GM18520 (cell line): ENCODE measurements at regions not wholly inside any gene's neighbourhood (a gene's known extent, or its start where the extent isn't known, plus 50 kb on each side); places are given as distances from the start of the nearest gene placed in this dataset.
"Not testable (repeated sequence)": the region's sequence is repeated elsewhere in the genome, so short reads cannot be mapped to it uniquely, and the experiment has no call there.

Experiments
- ATAC-seq: cut with Tn5 transposase; IDR thresholded peaks from one replicate; pipeline ENCODE4 v1.9.1; 2021; ENCODE audit not compliant: unreplicated experiment

DNA sequence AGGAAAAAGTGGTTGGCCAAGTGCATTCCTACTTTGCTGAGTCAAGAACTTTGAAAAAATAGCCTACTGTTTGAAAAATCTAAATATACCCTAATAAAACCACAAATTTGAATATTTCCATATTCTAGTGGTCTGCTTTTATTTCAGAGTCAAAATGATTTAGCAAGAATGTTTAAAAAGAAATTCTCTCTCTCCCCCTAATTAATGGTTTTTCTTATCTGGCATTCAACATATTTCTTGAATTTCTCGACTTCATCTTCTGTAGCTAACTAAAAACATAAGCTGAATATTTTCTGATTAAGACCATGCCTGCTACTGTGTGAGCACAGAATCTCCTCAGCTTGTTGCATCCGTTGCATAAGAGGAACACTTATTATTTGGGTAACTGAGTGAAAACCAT is 563.5 kb upstream of the TBL1XR1 start:
- no peak for ATAC-seq

DNA sequence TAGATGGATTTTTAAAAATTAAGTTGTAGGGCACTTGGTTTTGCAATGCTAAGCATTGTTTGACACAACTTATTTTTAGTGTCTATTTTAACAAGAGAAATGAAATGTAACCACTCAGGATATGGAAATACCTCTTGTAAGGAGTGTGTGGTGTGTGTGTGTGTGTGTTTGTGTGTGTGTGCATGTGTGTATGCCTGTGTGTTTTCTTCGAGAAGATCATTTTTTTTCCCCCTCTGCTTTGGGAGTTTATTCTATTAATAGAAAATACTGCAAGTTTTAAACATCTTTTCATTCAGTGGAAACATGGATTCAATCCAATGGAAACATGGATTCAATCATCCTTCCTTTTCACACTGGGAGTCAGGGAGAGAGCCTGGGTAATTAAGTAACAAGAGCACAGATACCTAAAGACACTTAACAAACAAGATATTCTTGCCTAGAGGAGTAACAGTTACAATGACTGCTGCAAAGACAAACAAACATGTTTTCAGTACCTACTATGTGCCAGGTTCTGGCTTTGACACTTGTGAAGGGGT is 567.2 kb upstream of the TBL1XR1 start:
- ATAC-seq = no peak

GRCh38 chr3:177764933-177765332 is 567.7 kb upstream of the TBL1XR1 start:
- ATAC-seq = no peak

- no peak for ATAC-seq
Measured at GRCh38 chr3:177770383-177771230, 573.3 kb upstream of the TBL1XR1 start.

DNA sequence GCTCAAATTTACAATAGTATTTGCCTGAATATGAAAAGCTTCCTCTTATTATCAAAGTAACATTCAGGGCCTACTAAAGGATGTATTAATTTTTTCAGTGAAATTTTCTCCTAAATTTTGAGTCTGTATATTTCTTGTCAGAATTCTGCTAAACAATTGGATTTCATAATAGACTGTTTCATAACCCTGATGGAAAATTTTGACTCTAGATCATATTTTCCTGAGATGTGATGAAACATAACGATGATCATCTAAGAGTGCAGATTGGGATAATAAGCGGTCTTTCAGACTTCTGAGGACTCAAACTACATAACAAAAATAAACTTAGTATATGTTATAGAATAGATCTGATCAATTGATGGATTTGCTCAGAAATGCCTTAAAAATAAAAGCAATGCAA is 574.5 kb upstream of the TBL1XR1 start:
- ATAC-seq = no peak

- no peak for ATAC-seq
Measured at GRCh38 chr3:177772908-177773557, 575.8 kb upstream of the TBL1XR1 start.

- no peak for ATAC-seq
Measured at GRCh38 chr3:177773717-177774116, 576.4 kb upstream of the TBL1XR1 start.

GRCh38 chr3:177776661-177777101 is 579.4 kb upstream of the TBL1XR1 start:
- no peak for ATAC-seq

DNA sequence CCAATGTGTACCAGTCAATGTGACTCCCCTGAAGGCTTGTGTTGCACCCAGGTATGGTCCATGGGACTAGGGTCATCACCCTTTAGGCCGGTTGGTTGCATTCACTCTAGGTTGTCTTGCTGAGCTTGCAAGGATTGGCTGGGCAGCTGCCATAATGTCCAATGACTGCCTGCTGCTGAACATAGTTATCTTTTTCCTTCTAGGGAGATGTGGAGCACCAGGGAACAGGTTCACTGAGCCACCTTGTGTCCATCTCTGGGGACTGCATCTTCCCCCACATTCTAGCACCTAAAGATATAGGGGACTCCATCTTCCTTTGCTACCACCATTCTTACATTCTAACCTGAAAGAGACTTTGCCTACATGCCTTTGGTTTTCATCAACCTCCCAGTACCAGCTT is 580.4 kb upstream of the TBL1XR1 start:
- ATAC-seq = peak; percentile 81

DNA sequence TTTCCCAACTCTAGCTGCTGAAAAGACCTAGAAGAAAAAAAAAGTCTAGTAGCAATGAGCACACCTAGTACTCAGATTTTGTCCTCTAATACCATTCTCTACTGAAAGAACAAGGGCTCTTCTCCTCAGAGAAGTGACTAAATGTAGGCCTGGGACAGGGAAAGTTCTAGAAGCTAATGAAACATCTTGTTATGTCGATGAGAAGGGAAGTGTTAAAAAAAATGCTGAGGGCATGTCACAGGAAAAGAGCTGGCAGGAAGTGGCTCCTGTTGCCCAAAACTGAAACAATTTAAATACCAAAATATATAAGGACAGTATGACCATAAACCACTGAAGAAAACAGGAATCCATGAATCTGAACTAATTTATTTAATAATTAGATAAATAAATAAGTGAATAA is 581.4 kb upstream of the TBL1XR1 start:
- no peak for ATAC-seq

DNA sequence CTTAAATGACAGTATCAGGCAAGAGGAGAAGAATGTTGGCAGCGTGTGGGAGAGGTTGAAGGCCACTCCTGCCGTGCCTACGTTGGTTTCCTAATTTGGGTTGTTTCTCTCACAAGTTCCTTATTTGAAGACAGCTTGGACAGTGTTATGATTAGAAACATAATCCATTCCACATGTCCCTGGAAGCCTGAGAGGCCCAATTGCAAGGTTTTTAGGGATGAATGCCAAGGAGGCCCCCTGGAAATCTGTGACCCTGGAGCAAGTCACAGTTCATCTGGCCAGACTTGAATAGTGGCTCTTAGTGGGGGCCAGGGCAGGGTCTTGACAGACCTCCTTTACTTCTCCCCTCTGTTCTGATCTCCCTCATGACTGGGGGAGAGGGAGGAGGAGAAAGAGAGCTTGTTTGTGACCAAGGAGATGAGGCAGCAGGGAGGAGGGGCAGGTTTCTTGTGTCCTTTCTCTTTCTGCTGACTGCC is 584.4 kb upstream of the TBL1XR1 start:
- no peak for ATAC-seq

DNA sequence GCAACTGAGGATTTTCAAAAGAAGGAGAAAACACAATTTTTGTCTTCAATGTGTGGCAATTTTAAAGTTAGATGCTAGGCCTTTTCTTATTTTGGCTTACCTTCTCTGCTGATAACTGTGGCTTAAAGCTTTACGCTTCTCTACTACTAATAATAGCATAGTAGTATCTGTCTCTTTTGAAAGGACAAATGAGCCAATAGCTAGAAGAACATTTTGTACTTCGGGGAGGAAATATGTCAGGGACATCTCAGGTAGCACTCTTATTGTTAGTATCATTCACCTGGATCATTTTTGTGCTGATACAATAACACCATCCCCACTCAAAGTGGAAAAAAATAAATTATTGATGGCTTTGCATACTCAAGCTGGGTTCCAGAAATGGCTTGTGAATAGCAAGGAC is 586.1 kb upstream of the TBL1XR1 start:
- ATAC-seq = no peak

DNA sequence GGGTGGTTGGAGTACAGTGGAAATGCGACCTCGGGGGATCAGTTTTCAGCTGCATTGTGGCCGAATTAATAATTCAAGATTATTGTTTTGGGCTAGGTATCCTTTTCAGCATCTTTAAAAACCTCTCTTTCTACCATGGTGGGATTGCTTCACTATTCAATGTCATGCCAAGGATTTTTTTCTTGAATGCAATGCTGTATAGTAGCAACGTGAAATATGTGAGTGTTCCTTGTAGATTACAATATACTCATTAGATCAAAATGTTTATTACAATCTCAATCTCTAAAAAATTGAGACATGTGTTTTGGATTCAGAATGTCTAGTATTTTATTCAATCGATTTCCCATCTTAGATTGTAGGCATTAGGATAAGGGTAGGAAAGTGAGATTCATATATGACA is 586.5 kb upstream of the TBL1XR1 start:
- no peak for ATAC-seq

DNA sequence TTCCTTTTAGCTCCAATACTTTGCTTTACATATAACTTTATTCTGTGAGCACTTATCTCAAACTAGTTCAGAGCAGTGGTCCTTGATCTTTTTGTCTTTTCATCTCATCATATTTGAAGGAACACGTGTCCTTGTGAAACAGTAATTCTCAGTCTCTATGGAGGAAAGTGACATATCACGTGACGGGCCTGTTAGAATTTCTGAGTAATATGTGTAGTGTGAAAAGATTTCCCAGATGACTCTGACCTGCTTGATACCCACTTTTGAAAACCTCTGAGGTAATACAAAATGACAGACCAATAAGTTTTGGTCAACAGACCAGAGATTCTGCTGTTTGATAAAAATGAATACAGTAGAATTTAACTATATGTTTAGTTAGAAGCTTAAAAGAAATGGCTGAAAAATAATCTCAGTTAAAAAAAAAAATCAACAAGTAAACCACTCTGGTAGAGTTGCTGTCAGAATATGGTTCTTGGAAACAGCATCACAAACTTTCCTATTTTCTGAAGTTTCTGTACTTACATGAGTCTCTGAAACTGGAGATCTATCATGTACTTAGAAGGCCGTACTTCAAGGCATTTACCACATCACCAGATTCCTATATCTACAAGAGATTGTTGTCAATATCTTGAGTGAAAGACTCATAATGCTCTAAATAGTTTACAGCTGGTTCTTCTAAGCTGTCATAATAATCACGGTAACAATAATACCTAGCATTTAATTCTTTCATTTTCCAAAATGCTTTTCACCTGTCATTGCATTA is 590.2 kb upstream of the TBL1XR1 start:
- ATAC-seq = peak; percentile 61

DNA sequence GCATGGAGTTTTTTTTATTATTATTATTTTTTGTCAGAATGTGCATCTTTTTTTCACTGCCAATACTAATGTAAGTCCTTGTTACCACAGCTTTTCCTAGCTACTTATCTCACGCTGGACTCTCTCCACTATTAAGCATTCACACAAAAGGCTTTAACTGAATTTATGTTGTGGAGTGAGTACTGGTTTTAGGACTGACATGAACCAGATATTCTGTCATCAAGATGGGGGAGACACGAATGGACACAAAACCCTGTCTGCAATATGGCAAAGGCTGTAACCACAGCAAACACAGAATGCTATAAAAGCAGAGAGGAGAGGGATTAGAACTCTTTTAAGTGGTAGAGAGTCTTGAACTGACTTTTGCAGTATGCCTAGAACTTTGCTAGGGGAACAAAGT is 592.2 kb upstream of the TBL1XR1 start:
- ATAC-seq = no peak

DNA sequence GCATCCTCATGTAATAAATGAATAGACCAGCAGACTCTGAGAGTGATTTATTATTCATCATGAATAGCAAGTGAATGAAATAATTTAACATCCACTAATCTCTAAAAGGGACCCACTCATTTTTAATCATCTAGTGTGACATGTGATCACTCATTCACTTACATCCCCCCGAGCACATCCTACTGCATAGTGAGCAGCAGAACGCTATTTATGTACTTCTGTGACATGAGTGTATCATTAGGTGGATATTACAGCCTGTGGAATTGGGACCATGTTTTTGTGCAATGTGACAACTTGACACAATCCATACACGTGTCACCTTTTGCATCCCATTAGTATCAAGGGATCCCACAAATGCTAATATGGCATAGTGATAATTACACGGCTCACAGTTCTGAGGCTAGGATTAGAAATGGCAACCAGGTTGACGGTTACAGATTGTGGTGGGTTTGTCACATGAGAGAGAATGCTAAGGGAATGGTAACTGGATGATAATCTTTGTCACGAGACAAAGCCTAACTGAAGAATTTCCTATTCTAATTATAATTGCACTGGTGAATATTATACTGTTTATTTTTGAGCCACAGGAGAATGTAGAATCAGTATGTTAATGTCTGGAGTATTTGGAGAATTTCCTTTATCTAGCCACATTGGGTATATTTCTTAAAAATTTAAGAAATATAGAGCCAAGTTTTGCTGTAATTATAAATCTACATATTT is 595.2 kb upstream of the TBL1XR1 start:
- no peak for ATAC-seq

DNA sequence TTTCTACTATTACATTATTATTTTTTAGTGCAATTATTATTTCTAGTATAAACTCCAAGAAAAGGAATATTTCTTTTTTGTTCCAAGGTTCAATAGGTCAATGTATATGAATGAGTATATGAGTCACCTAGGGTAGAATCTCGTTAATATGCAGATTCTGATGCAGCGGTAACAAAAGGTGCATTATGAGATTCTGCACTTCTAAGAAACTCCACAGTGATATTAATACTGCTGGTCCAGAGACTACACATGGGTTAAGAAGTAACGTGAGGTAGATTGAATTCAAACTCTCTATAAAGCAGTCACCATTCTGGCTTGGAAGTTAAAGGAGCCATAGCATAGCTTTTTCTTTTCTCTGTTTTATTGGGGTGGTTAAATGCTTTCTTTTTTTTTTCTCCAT is 596.2 kb upstream of the TBL1XR1 start:
- no peak for ATAC-seq

- ATAC-seq = no peak
Measured at GRCh38 chr3:177795216-177795615, 597.9 kb upstream of the TBL1XR1 start.

DNA sequence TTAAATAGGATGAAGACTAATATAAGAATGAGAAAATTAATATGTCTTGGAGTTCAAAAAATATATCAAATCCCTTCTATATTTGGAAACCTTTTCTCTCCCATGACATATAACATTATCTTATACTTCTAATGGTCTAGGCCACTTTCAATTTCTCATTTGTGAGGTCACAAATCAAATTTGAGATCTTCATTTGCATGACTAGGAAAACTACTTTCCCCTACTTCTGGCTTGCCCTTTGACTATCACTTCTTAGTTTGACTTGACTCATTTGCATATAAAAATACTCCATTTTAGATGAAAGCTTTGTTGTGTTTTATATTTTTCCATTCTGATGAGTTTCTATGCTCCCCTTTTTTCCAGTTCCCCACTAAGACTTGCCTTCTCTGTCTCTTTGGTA is 598.6 kb upstream of the TBL1XR1 start:
- no peak for ATAC-seq

GRCh38 chr3:177800147-177800546 is 602.9 kb upstream of the TBL1XR1 start:
- ATAC-seq = not testable (repeated sequence)

GRCh38 chr3:177800561-177800960 is 603.3 kb upstream of the TBL1XR1 start:
- no peak for ATAC-seq
